Astrocyte (in vitro differentiated cells and primary cell): ENCODE measurements at regions not wholly inside any gene's neighbourhood (a gene's known extent, or its start where the extent isn't known, plus 50 kb on each side); places are given as distances from the start of the nearest gene placed in this dataset.
"Not testable (repeated sequence)": the region's sequence is repeated elsewhere in the genome, so short reads cannot be mapped to it uniquely, and the experiment has no call there.

Experiments
- DNase-seq: peaks from one replicate; pipeline ENCODE4 v3.0.0-alpha.2; 2010; ENCODE audit warnings: low read depth
- FAIRE-seq: peaks from 2 replicates; lab custom pipeline; 2011; peaks lifted over from hg19 to GRCh38; lab: Jason Lieb, UNC
- H2AFZ ChIP-seq: 2 replicates; pipeline ENCODE4 v1.6.0; 2012; ENCODE audit warnings: low read depth, low read length, inconsistent platforms
- H3K27ac ChIP-seq: 2 replicates; pipeline ENCODE4 v1.5.1; 2011; ENCODE audit warnings: low read depth, low read length, inconsistent platforms
- H3K27me3 ChIP-seq: 2 replicates; pipeline ENCODE4 v1.6.0; 2011; ENCODE audit warnings: low read length, inconsistent platforms; ENCODE audit not compliant: insufficient read depth
- H3K36me3 ChIP-seq: 2 replicates; pipeline ENCODE4 v1.5.1; 2011; ENCODE audit warnings: low read length, inconsistent platforms; ENCODE audit not compliant: insufficient read depth
- H3K4me1 ChIP-seq: 2 replicates; pipeline ENCODE4 v1.5.1; 2011; ENCODE audit warnings: low read length, inconsistent platforms; ENCODE audit not compliant: insufficient read depth
- H3K4me2 ChIP-seq: 2 replicates; pipeline ENCODE4 v1.6.0; 2012; ENCODE audit warnings: low read length, inconsistent platforms
- H3K4me3 ChIP-seq: 2 replicates; pipeline ENCODE4 v1.5.1; 2011; ENCODE audit warnings: low read depth, mild to moderate bottlenecking, low read length, inconsistent platforms; ENCODE audit not compliant: insufficient read depth
- H3K79me2 ChIP-seq: 2 replicates; pipeline ENCODE4 v1.6.0; 2012; ENCODE audit warnings: mild to moderate bottlenecking, low read length, inconsistent platforms; ENCODE audit not compliant: insufficient read depth
- H3K9ac ChIP-seq: 2 replicates; pipeline ENCODE4 v1.6.0; 2012; ENCODE audit warnings: mild to moderate bottlenecking, low read length, inconsistent platforms
- H3K9me3 ChIP-seq: 2 replicates; pipeline ENCODE4 v1.5.1; 2012; ENCODE audit warnings: low read depth, mild to moderate bottlenecking, low read length, inconsistent platforms; ENCODE audit not compliant: insufficient read depth
- H4K20me1 ChIP-seq: 2 replicates; pipeline ENCODE4 v1.6.0; 2012; ENCODE audit warnings: low read length, inconsistent platforms; ENCODE audit not compliant: insufficient read depth
- H3K27ac Mint-ChIP-seq: one replicate; pipeline ENCODE4 v1.8.0; 2021; ENCODE audit warnings: mild to moderate bottlenecking, mixed read lengths; ENCODE audit not compliant: unreplicated experiment
- H3K27me3 Mint-ChIP-seq: one replicate; pipeline ENCODE4 v1.8.0; 2021; ENCODE audit warnings: low read depth, mixed read lengths; ENCODE audit not compliant: unreplicated experiment
- H3K36me3 Mint-ChIP-seq: one replicate; pipeline ENCODE4 v1.8.0; 2021; ENCODE audit warnings: low read depth, mixed read lengths; ENCODE audit not compliant: unreplicated experiment
- H3K4me1 Mint-ChIP-seq: one replicate; pipeline ENCODE4 v1.8.0; 2021; ENCODE audit warnings: low read depth, mixed read lengths; ENCODE audit not compliant: unreplicated experiment
- H3K4me3 Mint-ChIP-seq: one replicate; pipeline ENCODE4 v1.8.0; 2021; ENCODE audit warnings: mild to moderate bottlenecking, moderate library complexity, mixed read lengths; ENCODE audit not compliant: unreplicated experiment
- H3K9me3 Mint-ChIP-seq: one replicate; pipeline ENCODE4 v1.8.0; 2021; ENCODE audit warnings: mild to moderate bottlenecking, mixed read lengths; ENCODE audit not compliant: unreplicated experiment
- CTCF ChIP-seq: IDR thresholded peaks from 2 replicates; pipeline ENCODE4 v1.5.1; 2011; ENCODE audit warnings: low read depth, mild to moderate bottlenecking, inconsistent platforms, low read length, moderate library complexity; ENCODE audit not compliant: insufficient read depth
- EZH2 ChIP-seq: IDR thresholded peaks from 2 replicates; pipeline ENCODE4 v1.6.1; 2012; ENCODE audit warnings: mild to moderate bottlenecking, low read length, inconsistent platforms; ENCODE audit not compliant: insufficient read depth

GRCh38 chr5:51712201-51712600 lies 329.0 kb downstream of the ISL1 start:
- TF ChIP-seq CTCF: no peak
- no peak for TF ChIP-seq EZH2
- Histone ChIP-seq H3K36me3 (no peaks in the 10 kb centered on the region), H3K9me3 (no peaks in the 10 kb centered on the region), H3K4me2 (no peak overlapping the region), H3K4me1 (no peaks in the 10 kb centered on the region), H3K4me3 (no peak overlapping the region), H2AFZ (no peak overlapping the region), H4K20me1 (no peaks in the 10 kb centered on the region), H3K27ac (no peak overlapping the region), H3K27me3 (no peaks in the 10 kb centered on the region), H3K9ac (no peak overlapping the region), H3K79me2 (no peaks in the 10 kb centered on the region)
- no peak for FAIRE-seq
- Mint-ChIP-seq H3K4me3 (no peak overlapping the region), H3K4me1 (no peaks in the 10 kb centered on the region), H3K9me3 (peaks cover 2% of the 10 kb centered on the region), H3K27ac (no peak overlapping the region), H3K27me3 (no peaks in the 10 kb centered on the region), H3K36me3 (no peaks in the 10 kb centered on the region)
- DNase-seq: no peak

- not testable (repeated sequence) for H3K4me3 Mint-ChIP-seq, H3K9me3 Mint-ChIP-seq, H3K27ac ChIP-seq, H3K27me3 Mint-ChIP-seq, DNase-seq, H3K27me3 ChIP-seq, FAIRE-seq, H3K36me3 ChIP-seq, H3K4me2 ChIP-seq, H3K9me3 ChIP-seq, H3K9ac ChIP-seq, H3K4me1 ChIP-seq, H3K4me1 Mint-ChIP-seq, H3K4me3 ChIP-seq, H3K27ac Mint-ChIP-seq, H4K20me1 ChIP-seq, H2AFZ ChIP-seq, H3K79me2 ChIP-seq, H3K36me3 Mint-ChIP-seq
Observed at GRCh38 chr5:51715445-51715844, 332.2 kb downstream of the ISL1 start.

- no peak for DNase-seq
- Mint-ChIP-seq H3K27me3 (no peaks in the 10 kb centered on the region), H3K9me3 (no peaks in the 10 kb centered on the region), H3K4me3 (no peak overlapping the region), H3K36me3 (no peaks in the 10 kb centered on the region), H3K27ac (no peak overlapping the region), H3K4me1 (no peaks in the 10 kb centered on the region)
- Histone ChIP-seq H3K27ac (no peak overlapping the region), H3K36me3 (no peaks in the 10 kb centered on the region), H4K20me1 (no peaks in the 10 kb centered on the region), H3K79me2 (no peaks in the 10 kb centered on the region), H2AFZ (no peak overlapping the region), H3K4me2 (no peak overlapping the region), H3K9ac (no peak overlapping the region), H3K4me1 (no peaks in the 10 kb centered on the region), H3K27me3 (no peaks in the 10 kb centered on the region), H3K4me3 (no peak overlapping the region), H3K9me3 (no peaks in the 10 kb centered on the region)
- FAIRE-seq: no peak
- TF ChIP-seq CTCF (no peak), EZH2 (no peak)
Observed at GRCh38 chr5:51731421-51732029, 348.3 kb downstream of the ISL1 start.
